ENCODE measurements at regions not wholly inside any gene's neighbourhood (a gene's known extent, or its start where the extent isn't known, plus 50 kb on each side); places are given as distances from the start of the nearest gene placed in this dataset.

GRCh38 chr20:11727708-11728107 lies 190.0 kb upstream of the BTBD3 start:
- 86 to 88% methylated on average over 1 of the region's 1 CpG for WGBS, 2 donors
- H3K36me3 ChIP-seq = no peaks in the 10 kb centered on the region
- no peak overlapping the region for H3K27ac ChIP-seq
- no peak for TF ChIP-seq CTCF (IDR thresholded peaks at IDR 0.05)
- no peak for TF ChIP-seq POLR2A (IDR thresholded peaks at IDR 0.05)
- H3K4me3 ChIP-seq = no peak overlapping the region
- H3K27me3 ChIP-seq = no peaks in the 10 kb centered on the region
- H3K4me1 ChIP-seq = no peaks in the 10 kb centered on the region
- no peak for DNase-seq
- intact Hi-C loops (cut with DNase I) = no loop called here
- no peaks in the 10 kb centered on the region for H3K9me3 ChIP-seq

GRCh38 chr20:11728937-11729336 lies 188.8 kb upstream of the BTBD3 start:
- no peak for TF ChIP-seq POLR2A (IDR thresholded peaks at IDR 0.05)
- TF ChIP-seq CTCF (IDR thresholded peaks at IDR 0.05) = no peak
- Histone ChIP-seq H3K36me3 (no peaks in the 10 kb centered on the region), H3K4me3 (no peak overlapping the region), H3K27me3 (no peaks in the 10 kb centered on the region), H3K27ac (no peak overlapping the region), H3K4me1 (no peaks in the 10 kb centered on the region), H3K9me3 (no peaks in the 10 kb centered on the region)
- intact Hi-C loops (cut with DNase I) = no loop called here
- WGBS, 2 donors = 33 to 61% methylated on average over 2 of the region's 2 CpGs
- DNase-seq = no peak

GRCh38 chr20:11729806-11730205 lies 187.9 kb upstream of the BTBD3 start:
- no peaks in the 10 kb centered on the region for H3K36me3 ChIP-seq
- H3K27me3 ChIP-seq = no peaks in the 10 kb centered on the region
- 90 to 100% methylated on average over 1 of the region's 1 CpG for WGBS, 2 donors
- no peak overlapping the region for H3K27ac ChIP-seq
- no peaks in the 10 kb centered on the region for H3K9me3 ChIP-seq
- no peak overlapping the region for H3K4me3 ChIP-seq
- no peaks in the 10 kb centered on the region for H3K4me1 ChIP-seq
- DNase-seq = no peak
- no peak for TF ChIP-seq POLR2A (IDR thresholded peaks at IDR 0.05)
- TF ChIP-seq CTCF (IDR thresholded peaks at IDR 0.05) = no peak
- intact Hi-C loops (cut with DNase I) = no loop called here

- H3K4me1 ChIP-seq = peaks cover 0 to 6% (median 0%) of the 10 kb centered on the region in 3 donors
- H3K36me3 ChIP-seq = no peaks in the 10 kb centered on the region
- H3K27ac ChIP-seq = no peak overlapping the region
- H3K27me3 ChIP-seq = no peaks in the 10 kb centered on the region
- intact Hi-C loops (cut with DNase I) = no loop called here
- no peak for DNase-seq
- H3K4me3 ChIP-seq = no peak overlapping the region
- H3K9me3 ChIP-seq = no peaks in the 10 kb centered on the region
- no peak for TF ChIP-seq POLR2A (IDR thresholded peaks at IDR 0.05)
- no peak for TF ChIP-seq CTCF (IDR thresholded peaks at IDR 0.05)
- WGBS, 2 donors = 59 to 78% methylated on average over 1 of the region's 1 CpG
Measured at GRCh38 chr20:11734431-11734830, 183.3 kb upstream of the BTBD3 start.

- no peaks in the 10 kb centered on the region for H3K27me3 ChIP-seq
- H3K27ac ChIP-seq = no peak overlapping the region
- no peak overlapping the region for H3K4me3 ChIP-seq
- WGBS, 2 donors = 44 to 52% methylated on average over 1 of the region's 1 CpG
- H3K4me1 ChIP-seq = peaks cover 0 to 6% (median 0%) of the 10 kb centered on the region in 3 donors
- intact Hi-C loops (cut with DNase I) = no loop called here
- no peaks in the 10 kb centered on the region for H3K9me3 ChIP-seq
- no peaks in the 10 kb centered on the region for H3K36me3 ChIP-seq
- no peak for TF ChIP-seq POLR2A (IDR thresholded peaks at IDR 0.05)
- no peak for TF ChIP-seq CTCF (IDR thresholded peaks at IDR 0.05)
- no peak for DNase-seq
Measured at GRCh38 chr20:11738852-11739251, 178.8 kb upstream of the BTBD3 start.
